Panc1 (cell line): ENCODE measurements at regions not wholly inside any gene's neighbourhood (a gene's known extent, or its start where the extent isn't known, plus 50 kb on each side); places are given as distances from the start of the nearest gene placed in this dataset.

Experiments used
- ATAC-seq: fragments of 200-7000 bp; cut with Tn5 transposase; 2 replicates; pipeline ENCODE4 v1.9.1; 2020; ENCODE audit warnings: mild to moderate bottlenecking, moderate library complexity
- BruUV-seq: library from RNA; stranded (reverse); fragments of 400-500 nt; replicated peaks from 2 replicates; lab custom pipeline; 2021; lab: Mats Ljungman, UMichigan
- CTCF ChIA-PET: fragments of 300-600 bp; sonication (Branson Sonifier 250); formaldehyde crosslinking; loops from one replicate; lab custom pipeline; 2022; ENCODE audit warnings: antibody characterized with exemption; lab: Charles Lee
- POLR2A ChIA-PET: fragments of 300-600 bp; sonication (Branson Sonifier 250); formaldehyde crosslinking; loops from one replicate; lab custom pipeline; 2022; ENCODE audit warnings: antibody characterized with exemption; lab: Charles Lee
- DNase-seq: peaks from one replicate; pipeline ENCODE4 v3.0.0-alpha.2; 2010; ENCODE audit warnings: low read depth, low spot score
- H3K27ac ChIP-seq: 2 replicates; pipeline ENCODE4 v1.5.1; 2011; ENCODE audit warnings: mild to moderate bottlenecking, low read length, inconsistent platforms
- H3K27me3 ChIP-seq: fragments of 200-500 bp; sonication (Bioruptor generic); 2 replicates; pipeline ENCODE4 v1.6.0; 2014; ENCODE audit warnings: low read length, inconsistent platforms; ENCODE audit not compliant: control insufficient read depth, insufficient read depth
- H3K36me3 ChIP-seq: fragments of 200-500 bp; sonication (Bioruptor generic); 2 replicates; pipeline ENCODE4 v1.5.1; 2014; ENCODE audit warnings: inconsistent platforms, mild to moderate bottlenecking, low read length, moderate library complexity; ENCODE audit not compliant: control insufficient read depth, insufficient read depth
- H3K4me1 ChIP-seq: 2 replicates; pipeline ENCODE4 v1.5.1; 2011; ENCODE audit warnings: inconsistent platforms, mild to moderate bottlenecking, low read length, moderate library complexity; ENCODE audit not compliant: control insufficient read depth, insufficient read depth
- H3K4me3 ChIP-seq, 2 experiments: 2 replicates each; pipeline ENCODE4 v1.5.1; 2011 to 2012; ENCODE audit warnings: low read depth in 2 of 2, low read length in 2 of 2, mild to moderate bottlenecking in 2 of 2, inconsistent platforms in 1 of 2, moderate library complexity in 1 of 2
- H3K9me3 ChIP-seq: fragments of 200-500 bp; sonication (Bioruptor generic); 2 replicates; pipeline ENCODE4 v1.5.1; 2014; ENCODE audit warnings: low read depth, mild to moderate bottlenecking, inconsistent platforms, low read length, moderate library complexity; ENCODE audit not compliant: control insufficient read depth, insufficient read depth
- CTCF ChIP-seq: fragments of 450-650 bp; IDR thresholded peaks from 2 replicates; pipeline ENCODE4 v1.5.1; 2017; ENCODE audit warnings: mild to moderate bottlenecking
- POLR2AphosphoS5 ChIP-seq: IDR thresholded peaks from 2 replicates; pipeline ENCODE4 v1.6.1; 2012; ENCODE audit warnings: mild to moderate bottlenecking, low read depth, low read length, moderate library complexity
- REST ChIP-seq, 2 experiments: IDR thresholded peaks; 2 replicates each; pipeline ENCODE4 v1.6.1; 2011 to 2012; ENCODE audit warnings: low read depth in 2 of 2, control low read depth in 1 of 2, low read length in 1 of 2, mild to moderate bottlenecking in 1 of 2, moderate library complexity in 1 of 2; ENCODE audit not compliant: insufficient read depth in 1 of 2
- SIN3A ChIP-seq: IDR thresholded peaks from 2 replicates; pipeline ENCODE4 v1.6.1; 2012; ENCODE audit warnings: low read depth, mild to moderate bottlenecking, low read length, moderate library complexity, borderline replicate concordance; ENCODE audit not compliant: insufficient read depth
- TCF7L2 ChIP-seq: IDR thresholded peaks from 2 replicates; pipeline ENCODE4 v1.6.1; 2011; ENCODE audit warnings: mild to moderate bottlenecking, low read depth, low read length, inconsistent platforms
- in situ Hi-C: cut with HindIII; loops from 2 replicates; pipeline ENCODE4 v1.10.0; 2016; ENCODE audit warnings: low sequenced_read_pairs, low pct_unique_long_range_greater_than_20kb
- intact Hi-C: fragments of 100-400 bp; cut with micrococcal nuclease; formaldehyde crosslinking; loops from one replicate; pipeline ENCODE4 v1.10.0; 2022; ENCODE audit not compliant: unreplicated experiment

- Histone ChIP-seq H3K36me3 (no peaks in the 10 kb centered on the region), H3K27ac (no peak overlapping the region), H3K4me1 (no peaks in the 10 kb centered on the region), H3K27me3 (no peaks in the 10 kb centered on the region; the same call in 1 of the 2 replicates), H3K4me3 (no peak overlapping the region), H3K9me3 (peaks cover 13% of the 10 kb centered on the region; the same call in 1 of the 2 replicates)
- no TSS peak for BruUV-seq
- DNase-seq (no peak), ATAC-seq (no peak)
- intact Hi-C loops (no loop called here), in situ Hi-C loops (no loop called here)
- ChIA-PET CTCF (no interaction called here), POLR2A (no interaction called here)
- no peak for TF ChIP-seq REST (IDR thresholded peaks at IDR 0.05; ENCODE audit: insufficient read depth in 1 of 2, low read depth in 2 of 2, low read length in 1 of 2)
- TF ChIP-seq CTCF = peak; percentile 52
These were observed 94.3 kb upstream of the GALNT2 start for GRCh38 chr1:229972600-229973296.

GRCh38 chr1:229973297-229973612 is 93.8 kb upstream of the GALNT2 start:
- Histone ChIP-seq H3K36me3 (no peaks in the 10 kb centered on the region), H3K9me3 (peaks cover 13% of the 10 kb centered on the region; the same call in 1 of the 2 replicates), H3K27ac (no peak overlapping the region), H3K4me1 (no peaks in the 10 kb centered on the region), H3K4me3 (no peak overlapping the region), H3K27me3 (no peaks in the 10 kb centered on the region; the same call in 1 of the 2 replicates)
- in situ Hi-C loops (no loop called here), intact Hi-C loops (no loop called here)
- DNase-seq = no peak
- ATAC-seq = no peak
- TF ChIP-seq SIN3A (no peak), CTCF (0 out of 2 replicates have a peak, but pooled peaks have one; percentile 11)
- no TSS peak for BruUV-seq
- ChIA-PET POLR2A (no interaction called here), CTCF (no interaction called here)

DNA sequence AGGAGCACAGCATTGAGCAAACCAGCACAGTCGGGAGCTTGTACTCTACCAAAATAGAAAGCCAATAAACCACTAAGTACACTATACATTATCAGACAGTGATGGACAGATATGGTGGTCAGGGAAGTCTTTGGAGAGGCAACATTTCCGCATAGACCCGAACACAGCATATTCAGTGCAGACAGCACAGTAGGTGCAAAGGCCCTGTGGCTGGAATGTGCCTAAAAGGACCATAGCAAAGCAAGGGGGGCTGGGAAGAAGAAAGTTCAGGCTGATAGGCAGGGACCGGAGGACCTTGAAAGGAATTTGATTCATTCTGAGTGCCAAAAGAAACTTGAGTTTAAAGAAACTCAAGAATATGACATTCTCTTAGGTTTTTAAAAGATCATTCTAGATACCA is 92.0 kb upstream of the GALNT2 start:
- TF ChIP-seq SIN3A = no peak
- no peak for TF ChIP-seq POLR2AphosphoS5
- no peak for TF ChIP-seq REST (IDR thresholded peaks at IDR 0.05; ENCODE audit: insufficient read depth in 1 of 2, low read depth in 2 of 2, low read length in 1 of 2)
- TF ChIP-seq TCF7L2 = no peak
- no peak for TF ChIP-seq CTCF
- H3K27me3 ChIP-seq = no peaks in the 10 kb centered on the region
- ATAC-seq = no peak
- ChIA-PET CTCF (no interaction called here), POLR2A (no interaction called here)
- H3K36me3 ChIP-seq = no peaks in the 10 kb centered on the region
- no TSS peak for BruUV-seq
- no peak for DNase-seq
- in situ Hi-C loops = no loop called here
- H3K27ac ChIP-seq = no peak overlapping the region
- H3K4me1 ChIP-seq = no peaks in the 10 kb centered on the region
- intact Hi-C loops = no loop called here
- peaks cover 13% of the 10 kb centered on the region; the same call in 1 of the 2 replicates for H3K9me3 ChIP-seq
- H3K4me3 ChIP-seq = no peak overlapping the region
